GM10248 (cell line): ENCODE measurements at regions not wholly inside any gene's neighbourhood (a gene's known extent, or its start where the extent isn't known, plus 50 kb on each side); places are given as distances from the start of the nearest gene placed in this dataset.
"Not testable (repeated sequence)": the region's sequence is repeated elsewhere in the genome, so short reads cannot be mapped to it uniquely, and the experiment has no call there.

Experiments
- CTCF ChIA-PET: fragments of 300-600 bp; sonication (Branson Sonifier 250); formaldehyde crosslinking; extraction: SDS; loops from one replicate; lab custom pipeline; 2021; ENCODE audit warnings: antibody characterized with exemption; lab: Yijun Ruan, JAX
- POLR2A ChIA-PET: fragments of 350-650 bp; sonication (Branson Sonifier 250); formaldehyde crosslinking; extraction: SDS; loops from one replicate; lab custom pipeline; 2020; ENCODE audit warnings: antibody characterized with exemption; lab: Yijun Ruan, JAX
- DNase-seq: peaks from one replicate; pipeline ENCODE4 v3.0.0; 2012; ENCODE audit errors: extremely low spot score
- CTCF ChIP-seq: IDR thresholded peaks from 2 replicates; pipeline ENCODE4 v1.5.1; 2012; ENCODE audit warnings: mild to moderate bottlenecking, low read depth; ENCODE audit errors: extremely low read depth, missing control alignments, control extremely low read depth

- no peak for DNase-seq
- CTCF ChIA-PET = no interaction called here
These were observed 135.7 kb upstream of the MAMLD1 start for GRCh38 chrX:150227321-150227860.

GRCh38 chrX:150227873-150228410 lies 135.2 kb upstream of the MAMLD1 start:
- TF ChIP-seq CTCF = no peak
- ChIA-PET POLR2A (no interaction called here), CTCF (interaction anchor here (1.1 kb wide), 1 partner anchor 9 kb away, joined by 3 read pairs; no protein-coding TSS in a partner anchor)
- no peak for DNase-seq

More at GRCh38 chrX:150227321-150227860, 135.7 kb upstream of the MAMLD1 start:
- no peak for TF ChIP-seq CTCF
- POLR2A ChIA-PET = no interaction called here

GRCh38 chrX:150228431-150228830 lies 134.7 kb upstream of the MAMLD1 start:
- CTCF ChIA-PET = interaction anchor here (1.1 kb wide), 1 partner anchor 10 kb away, joined by 3 read pairs; no protein-coding TSS in a partner anchor
- no peak for TF ChIP-seq CTCF
- POLR2A ChIA-PET = no interaction called here
- DNase-seq = no peak

- DNase-seq = no peak
- ChIA-PET POLR2A (no interaction called here), CTCF (interaction anchor here (1.1 kb wide), 1 partner anchor 10 kb away, joined by 3 read pairs; no protein-coding TSS in a partner anchor)
- no peak for TF ChIP-seq CTCF
These were observed 134.1 kb upstream of the MAMLD1 start for GRCh38 chrX:150229030-150229429.

GRCh38 chrX:150229481-150229880 lies 133.6 kb upstream of the MAMLD1 start:
- TF ChIP-seq CTCF = no peak
- DNase-seq = no peak
- ChIA-PET POLR2A (no interaction called here), CTCF (no interaction called here)

- CTCF ChIA-PET, DNase-seq, POLR2A ChIA-PET: not testable (repeated sequence)
These were observed 132.2 kb upstream of the MAMLD1 start for GRCh38 chrX:150230952-150231351.

GRCh38 chrX:150231368-150231767 lies 131.7 kb upstream of the MAMLD1 start:
- DNase-seq, CTCF ChIA-PET, POLR2A ChIA-PET: not testable (repeated sequence)

- POLR2A ChIA-PET, CTCF ChIA-PET, DNase-seq: not testable (repeated sequence)
These were observed 130.9 kb upstream of the MAMLD1 start for GRCh38 chrX:150232222-150232621.
